Natural killer cell (primary cell): ENCODE measurements at regions not wholly inside any gene's neighbourhood (a gene's known extent, or its start where the extent isn't known, plus 50 kb on each side); places are given as distances from the start of the nearest gene placed in this dataset.

Experiments
- ATAC-seq, 3 donors: fragments of 150-1000 bp in 2 of 3; fragments of 200-7000 bp in 1 of 3; cut with Tn5 transposase; 1 replicate in 1 of 3; 2 replicates in 2 of 3; pipeline ENCODE4 v1.10.0; 2021; ENCODE audit warnings: mild to moderate bottlenecking in 2 of 3, moderate library complexity in 2 of 3
- DNase-seq, 2 donors: peaks; one replicate each; pipeline versions ENCODE4 v3.0.0 to v3.0.0-alpha.2; 2013 to 2021; ENCODE audit warnings: mixed read lengths in 1 of 2
- H3K27ac ChIP-seq: one replicate; pipeline ENCODE4 v1.5.1; 2013; ENCODE audit warnings: mild to moderate bottlenecking, low read length
- H3K27me3 ChIP-seq: one replicate; pipeline ENCODE4 v1.6.1; 2013; ENCODE audit warnings: low read length; ENCODE audit not compliant: control insufficient read depth, insufficient read depth
- H3K36me3 ChIP-seq: one replicate; pipeline ENCODE4 v1.6.1; 2013; ENCODE audit warnings: low read length; ENCODE audit not compliant: control insufficient read depth, insufficient read depth
- H3K4me1 ChIP-seq: one replicate; pipeline ENCODE4 v1.6.1; 2013; ENCODE audit warnings: low read length; ENCODE audit not compliant: control insufficient read depth, insufficient read depth
- H3K4me3 ChIP-seq: one replicate; pipeline ENCODE4 v1.5.1; 2013; ENCODE audit warnings: low read length
- H3K9me3 ChIP-seq: one replicate; pipeline ENCODE4 v1.6.1; 2013; ENCODE audit warnings: low read length; ENCODE audit not compliant: control insufficient read depth, insufficient read depth
- H3K27ac Mint-ChIP-seq, 2 donors: one replicate each; pipeline ENCODE4 v1.8.0; 2022; ENCODE audit warnings: mild to moderate bottlenecking in 2 of 2, mixed read lengths in 2 of 2, moderate library complexity in 1 of 2
- H3K27me3 Mint-ChIP-seq, 2 donors: one replicate each; pipeline ENCODE4 v1.8.0; 2022; ENCODE audit warnings: low read depth in 2 of 2, mixed read lengths in 2 of 2
- H3K36me3 Mint-ChIP-seq: one replicate; pipeline ENCODE4 v1.8.0; 2022; ENCODE audit warnings: mixed read lengths
- H3K4me1 Mint-ChIP-seq, 2 donors: one replicate each; pipeline ENCODE4 v1.8.0; 2022; ENCODE audit warnings: mixed read lengths in 2 of 2
- H3K4me3 Mint-ChIP-seq: one replicate; pipeline ENCODE4 v1.8.0; 2022; ENCODE audit warnings: mild to moderate bottlenecking, moderate library complexity, mixed read lengths
- H3K9me3 Mint-ChIP-seq, 2 donors: one replicate each; pipeline ENCODE4 v1.8.0; 2022; ENCODE audit warnings: mixed read lengths in 2 of 2
- WGBS: methylation state at CpG from one replicate; pipeline ENCODE4 v1.1.7; 2013; ENCODE audit warnings: missing lambda C conversion rate; ENCODE audit not compliant: insufficient coverage; 5-methylcytosine and 5-hydroxymethylcytosine counted together
- intact Hi-C: fragments of 100-400 bp; cut with micrococcal nuclease; formaldehyde crosslinking; loops from one replicate; pipeline ENCODE4 v1.14.2; 2022
- TF ChIP-seq, protein P1 (sequence below): fragments of 200-600 bp; IDR thresholded peaks from one replicate; pipeline ENCODE4 v1.8.0; 2022; ENCODE audit warnings: antibody characterized with exemption

DNA sequence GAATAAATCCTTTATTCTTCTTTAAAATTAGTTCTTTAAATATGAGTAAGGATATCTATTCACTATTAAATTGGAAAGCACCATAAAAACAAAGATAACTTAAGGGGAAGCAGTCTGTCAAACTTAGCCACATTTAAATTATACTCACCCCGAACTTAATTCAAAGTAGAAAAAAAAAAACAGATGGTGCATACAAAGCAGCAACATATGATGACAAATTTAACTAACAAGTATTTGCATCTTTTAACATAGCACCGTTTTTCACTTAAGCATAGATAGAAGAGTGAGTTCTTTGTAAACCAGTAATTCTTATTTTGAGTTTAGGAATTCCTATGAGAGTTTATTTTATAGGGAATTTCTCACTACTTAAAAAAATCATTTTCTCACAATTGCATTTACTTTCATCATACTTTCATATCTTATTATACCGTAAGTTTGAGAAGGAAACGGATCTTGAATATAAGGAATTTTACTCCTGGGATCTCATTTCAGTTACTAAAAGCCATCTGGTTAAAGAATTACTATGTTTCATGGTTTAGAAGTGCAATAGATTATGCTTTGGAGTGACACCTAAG, 828.2 kb upstream of the MAP3K7 start:
- Histone ChIP-seq H3K4me1 (no peaks in the 10 kb centered on the region), H3K4me3 (no peak overlapping the region), H3K9me3 (no peaks in the 10 kb centered on the region), H3K27ac (no peak overlapping the region), H3K36me3 (no peaks in the 10 kb centered on the region), H3K27me3 (no peaks in the 10 kb centered on the region)
- Mint-ChIP-seq H3K36me3 (no peaks in the 10 kb centered on the region), H3K4me3 (no peak overlapping the region), H3K4me1 (no peaks in the 10 kb centered on the region), H3K27ac (no peak overlapping the region), H3K27me3 (no peaks in the 10 kb centered on the region), H3K9me3 (peaks cover 5 to 7% of the 10 kb centered on the region in 2 donors)
- WGBS: 0% methylated on average over 1 of the region's 4 CpGs
- DNase-seq: no peak
- TF ChIP-seq, protein P1, sequence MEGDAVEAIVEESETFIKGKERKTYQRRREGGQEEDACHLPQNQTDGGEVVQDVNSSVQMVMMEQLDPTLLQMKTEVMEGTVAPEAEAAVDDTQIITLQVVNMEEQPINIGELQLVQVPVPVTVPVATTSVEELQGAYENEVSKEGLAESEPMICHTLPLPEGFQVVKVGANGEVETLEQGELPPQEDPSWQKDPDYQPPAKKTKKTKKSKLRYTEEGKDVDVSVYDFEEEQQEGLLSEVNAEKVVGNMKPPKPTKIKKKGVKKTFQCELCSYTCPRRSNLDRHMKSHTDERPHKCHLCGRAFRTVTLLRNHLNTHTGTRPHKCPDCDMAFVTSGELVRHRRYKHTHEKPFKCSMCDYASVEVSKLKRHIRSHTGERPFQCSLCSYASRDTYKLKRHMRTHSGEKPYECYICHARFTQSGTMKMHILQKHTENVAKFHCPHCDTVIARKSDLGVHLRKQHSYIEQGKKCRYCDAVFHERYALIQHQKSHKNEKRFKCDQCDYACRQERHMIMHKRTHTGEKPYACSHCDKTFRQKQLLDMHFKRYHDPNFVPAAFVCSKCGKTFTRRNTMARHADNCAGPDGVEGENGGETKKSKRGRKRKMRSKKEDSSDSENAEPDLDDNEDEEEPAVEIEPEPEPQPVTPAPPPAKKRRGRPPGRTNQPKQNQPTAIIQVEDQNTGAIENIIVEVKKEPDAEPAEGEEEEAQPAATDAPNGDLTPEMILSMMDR: no peak
- intact Hi-C loops: no loop called here
- no peak for ATAC-seq

DNA sequence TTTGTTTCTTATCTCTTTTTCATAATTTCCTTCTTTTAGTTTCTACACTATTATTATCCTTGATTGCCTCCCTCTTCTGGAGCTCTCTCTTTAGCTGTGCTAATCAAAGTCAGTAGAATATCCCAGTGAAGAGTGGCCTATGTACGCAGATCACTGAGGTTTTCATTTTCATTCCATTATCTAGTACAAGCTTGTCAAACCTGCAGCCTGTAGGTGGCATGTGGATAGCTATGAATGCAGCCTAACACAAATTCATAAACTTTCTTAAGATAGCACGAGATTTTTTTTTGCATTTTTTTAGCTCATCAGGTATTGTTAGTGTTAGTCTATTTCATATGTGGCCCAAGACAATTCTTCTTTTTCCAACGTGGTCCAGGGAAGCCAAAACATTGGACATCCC, 825.7 kb upstream of the MAP3K7 start:
- H3K9me3 ChIP-seq: no peaks in the 10 kb centered on the region
- Mint-ChIP-seq H3K27me3 (no peaks in the 10 kb centered on the region), H3K9me3 (peaks cover 3 to 7% of the 10 kb centered on the region in 2 donors), H3K4me1 (no peaks in the 10 kb centered on the region), H3K4me3 (no peak overlapping the region), H3K27ac (no peak overlapping the region), H3K36me3 (no peaks in the 10 kb centered on the region)
- 57% methylated on average over 1 of the region's 3 CpGs for WGBS
- intact Hi-C loops: no loop called here
- ATAC-seq (no peak), DNase-seq (no peak)
- no peaks in the 10 kb centered on the region for H3K36me3 ChIP-seq
- H3K4me1 ChIP-seq: no peaks in the 10 kb centered on the region
- TF ChIP-seq, protein P1: no peak
- no peaks in the 10 kb centered on the region for H3K27me3 ChIP-seq
- H3K4me3 ChIP-seq: no peak overlapping the region
- no peak overlapping the region for H3K27ac ChIP-seq

DNA sequence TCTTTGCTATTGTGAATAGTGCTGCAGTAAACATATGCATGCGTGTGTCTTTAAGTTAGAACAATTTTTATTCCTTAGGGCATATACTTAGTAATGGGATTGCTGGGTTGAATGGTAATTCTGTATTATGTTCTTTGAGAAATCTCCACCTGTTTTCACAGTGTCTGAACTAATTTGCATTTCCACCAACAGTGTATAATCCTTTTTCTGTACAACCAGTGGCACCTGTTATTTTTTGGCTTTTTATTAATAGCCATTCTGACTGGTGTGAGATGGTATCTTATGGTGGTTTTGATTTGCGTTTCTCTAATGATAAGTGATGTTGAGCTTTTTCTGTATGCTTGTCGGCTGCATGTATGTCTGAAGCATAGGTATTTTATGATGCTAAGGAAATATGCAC, 820.8 kb upstream of the MAP3K7 start:
- intact Hi-C loops: no loop called here
- Mint-ChIP-seq H3K4me3 (no peak overlapping the region), H3K36me3 (no peaks in the 10 kb centered on the region), H3K27ac (no peak overlapping the region), H3K9me3 (peaks cover 4 to 18% of the 10 kb centered on the region in 2 donors), H3K27me3 (no peaks in the 10 kb centered on the region), H3K4me1 (no peaks in the 10 kb centered on the region)
- H3K27me3 ChIP-seq: no peaks in the 10 kb centered on the region
- 76% methylated on average over 3 of the region's 3 CpGs for WGBS
- no peak overlapping the region for H3K4me3 ChIP-seq
- no peak overlapping the region for H3K27ac ChIP-seq
- DNase-seq (no peak), ATAC-seq (no peak)
- TF ChIP-seq, protein P1: no peak
- H3K9me3 ChIP-seq: no peaks in the 10 kb centered on the region
- no peaks in the 10 kb centered on the region for H3K4me1 ChIP-seq
- no peaks in the 10 kb centered on the region for H3K36me3 ChIP-seq

DNA sequence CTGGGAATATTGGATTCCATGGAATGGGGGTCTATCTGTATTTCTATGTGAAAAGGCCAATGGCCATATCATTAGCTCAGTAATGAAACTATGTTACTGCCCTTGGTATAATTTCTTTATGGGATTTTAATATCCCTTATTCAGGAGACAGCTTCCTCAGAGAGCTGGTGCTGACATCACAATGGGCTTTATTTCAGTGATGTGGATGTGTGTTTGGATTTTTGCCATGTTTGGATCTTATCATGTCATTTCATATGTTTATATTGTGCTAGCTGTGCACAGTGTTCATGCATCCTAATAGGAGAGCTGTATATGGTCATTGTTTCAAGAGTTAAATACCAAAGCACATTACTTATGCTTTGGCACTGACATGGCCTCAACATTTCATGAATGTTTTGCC, 806.1 kb upstream of the MAP3K7 start:
- DNase-seq: no peak
- no peak overlapping the region for H3K4me3 Mint-ChIP-seq
- Histone ChIP-seq H3K4me1 (no peaks in the 10 kb centered on the region), H3K27me3 (no peaks in the 10 kb centered on the region), H3K27ac (no peak overlapping the region), H3K36me3 (no peaks in the 10 kb centered on the region), H3K4me3 (no peak overlapping the region), H3K9me3 (no peaks in the 10 kb centered on the region)
- H3K9me3 Mint-ChIP-seq: peaks cover 10 to 14% of the 10 kb centered on the region in 2 donors
- H3K27ac Mint-ChIP-seq: no peak overlapping the region
- H3K4me1 Mint-ChIP-seq: no peaks in the 10 kb centered on the region
- TF ChIP-seq, protein P1: no peak
- H3K36me3 Mint-ChIP-seq: peaks cover 9% of the 10 kb centered on the region
- no peaks in the 10 kb centered on the region for H3K27me3 Mint-ChIP-seq
- intact Hi-C loops: no loop called here
- no peak for ATAC-seq
